PC-9 (cell line): ENCODE measurements at regions not wholly inside any gene's neighbourhood (a gene's known extent, or its start where the extent isn't known, plus 50 kb on each side); places are given as distances from the start of the nearest gene placed in this dataset.

Experiments used
- EZH2 ChIP-seq: fragments of 200-600 bp; sonication (generic); IDR thresholded peaks from 2 replicates; pipeline ENCODE4 v1.8.0; 2017; ENCODE audit warnings: antibody characterized with exemption, low read depth
- TF ChIP-seq, protein P1 (sequence below): fragments of 200-600 bp; sonication (generic); conservative IDR thresholded peaks from 2 replicates; pipeline ENCODE4 v1.6.1; 2017; ENCODE audit warnings: mixed run types, antibody characterized with exemption, mild to moderate bottlenecking, moderate library complexity

DNA sequence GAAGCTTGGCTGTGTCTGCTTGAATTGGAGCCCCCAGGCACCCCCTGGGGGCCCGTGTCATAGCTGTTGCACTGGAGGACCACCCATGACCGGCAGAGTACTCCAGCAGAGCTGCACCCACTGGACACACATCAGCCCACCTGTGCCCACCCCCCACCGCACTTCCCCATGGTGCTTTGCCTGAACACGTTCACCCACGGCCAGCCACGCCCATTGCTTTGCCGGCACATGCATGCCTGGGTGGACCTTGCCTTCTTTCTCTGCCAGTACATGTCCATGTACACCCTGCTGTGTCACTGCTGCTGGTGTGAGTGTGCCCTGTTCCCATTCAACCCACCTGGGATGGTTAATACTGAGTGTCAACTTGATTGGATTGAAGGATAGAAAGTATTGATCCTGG lies 88.7 kb downstream of the SAMD9 start:
- TF ChIP-seq, protein P1, sequence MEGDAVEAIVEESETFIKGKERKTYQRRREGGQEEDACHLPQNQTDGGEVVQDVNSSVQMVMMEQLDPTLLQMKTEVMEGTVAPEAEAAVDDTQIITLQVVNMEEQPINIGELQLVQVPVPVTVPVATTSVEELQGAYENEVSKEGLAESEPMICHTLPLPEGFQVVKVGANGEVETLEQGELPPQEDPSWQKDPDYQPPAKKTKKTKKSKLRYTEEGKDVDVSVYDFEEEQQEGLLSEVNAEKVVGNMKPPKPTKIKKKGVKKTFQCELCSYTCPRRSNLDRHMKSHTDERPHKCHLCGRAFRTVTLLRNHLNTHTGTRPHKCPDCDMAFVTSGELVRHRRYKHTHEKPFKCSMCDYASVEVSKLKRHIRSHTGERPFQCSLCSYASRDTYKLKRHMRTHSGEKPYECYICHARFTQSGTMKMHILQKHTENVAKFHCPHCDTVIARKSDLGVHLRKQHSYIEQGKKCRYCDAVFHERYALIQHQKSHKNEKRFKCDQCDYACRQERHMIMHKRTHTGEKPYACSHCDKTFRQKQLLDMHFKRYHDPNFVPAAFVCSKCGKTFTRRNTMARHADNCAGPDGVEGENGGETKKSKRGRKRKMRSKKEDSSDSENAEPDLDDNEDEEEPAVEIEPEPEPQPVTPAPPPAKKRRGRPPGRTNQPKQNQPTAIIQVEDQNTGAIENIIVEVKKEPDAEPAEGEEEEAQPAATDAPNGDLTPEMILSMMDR: no peak
- TF ChIP-seq EZH2: no peak
